DND-41 (cell line): ENCODE measurements at regions not wholly inside any gene's neighbourhood (a gene's known extent, or its start where the extent isn't known, plus 50 kb on each side); places are given as distances from the start of the nearest gene placed in this dataset.

ENCODE experiments used
- ATAC-seq: fragments of 200-7000 bp; cut with Tn5 transposase; 3 replicates; pipeline ENCODE4 v1.9.1; 2021; ENCODE audit warnings: low read depth; ENCODE audit not compliant: insufficient read depth
- DNase-seq: peaks from one replicate; pipeline ENCODE4 v3.0.0-alpha.2; 2020
- H2AFZ ChIP-seq: 2 replicates; pipeline ENCODE4 v1.6.0; 2012; ENCODE audit warnings: low read depth, low read length
- H3K27ac ChIP-seq: 2 replicates; pipeline ENCODE4 v1.5.1; 2012; ENCODE audit warnings: low read length, inconsistent platforms
- H3K27me3 ChIP-seq: fragments of 200-600 bp; sonication (generic); 2 replicates; pipeline ENCODE4 v1.6.0; 2012; ENCODE audit warnings: low read length, mild to moderate bottlenecking, inconsistent platforms; ENCODE audit not compliant: insufficient read depth, poor library complexity
- H3K36me3 ChIP-seq: 2 replicates; pipeline ENCODE4 v1.5.1; 2012; ENCODE audit warnings: low read length, inconsistent platforms; ENCODE audit not compliant: insufficient read depth
- H3K4me1 ChIP-seq: 2 replicates; pipeline ENCODE4 v1.5.1; 2012; ENCODE audit warnings: mild to moderate bottlenecking, low read length; ENCODE audit not compliant: insufficient read depth
- H3K4me2 ChIP-seq: 2 replicates; pipeline ENCODE4 v1.6.0; 2012; ENCODE audit warnings: mild to moderate bottlenecking, moderate library complexity, low read length, inconsistent platforms; ENCODE audit not compliant: insufficient read depth
- H3K4me3 ChIP-seq, 2 experiments: fragments of 200-600 bp in 1 of 2; shearing (Covaris generic) in 1 of 2; 2 replicates each; pipeline ENCODE4 v1.5.1; 2012 to 2016; ENCODE audit warnings: inconsistent platforms in 2 of 2, low read length in 2 of 2, mild to moderate bottlenecking in 2 of 2, low read depth in 1 of 2, moderate library complexity in 1 of 2
- H3K79me2 ChIP-seq: 2 replicates; pipeline ENCODE4 v1.6.0; 2012; ENCODE audit warnings: low read length, inconsistent platforms; ENCODE audit not compliant: insufficient read depth
- H3K9ac ChIP-seq: 2 replicates; pipeline ENCODE4 v1.6.0; 2012; ENCODE audit warnings: low read depth, mild to moderate bottlenecking, inconsistent platforms, low read length, moderate library complexity
- H3K9me3 ChIP-seq: 2 replicates; pipeline ENCODE4 v1.5.1; 2012; ENCODE audit warnings: low read length, moderate library complexity, mild to moderate bottlenecking, inconsistent platforms; ENCODE audit not compliant: insufficient read depth, severe bottlenecking
- H4K20me1 ChIP-seq: 2 replicates; pipeline ENCODE4 v1.6.0; 2012; ENCODE audit warnings: low read length; ENCODE audit not compliant: insufficient read depth
- CTCF ChIP-seq: IDR thresholded peaks from 2 replicates; pipeline ENCODE4 v1.5.1; 2012; ENCODE audit warnings: borderline replicate concordance, low read length, moderate library complexity, mild to moderate bottlenecking; ENCODE audit not compliant: poor library complexity, severe bottlenecking; ENCODE audit errors: extremely low read depth
- EZH2 ChIP-seq: IDR thresholded peaks from 3 replicates; pipeline ENCODE4 v1.6.1; 2012; ENCODE audit warnings: borderline replicate concordance, low read depth, mild to moderate bottlenecking, moderate library complexity, low read length, inconsistent platforms; ENCODE audit not compliant: severe bottlenecking

GRCh38 chr2:180495606-180496005 is 484.8 kb upstream of the UBE2E3 start:
- TF ChIP-seq CTCF = no peak
- Histone ChIP-seq H3K27me3 (no peaks in the 10 kb centered on the region), H3K9ac (no peak overlapping the region), H3K4me3 (no peak overlapping the region), H3K79me2 (no peaks in the 10 kb centered on the region), H3K9me3 (no peaks in the 10 kb centered on the region), H3K4me1 (no peaks in the 10 kb centered on the region), H3K36me3 (no peaks in the 10 kb centered on the region), H3K4me2 (no peak overlapping the region), H3K27ac (no peak overlapping the region), H2AFZ (no peak overlapping the region), H4K20me1 (no peaks in the 10 kb centered on the region)
- DNase-seq = no peak
- no peak for ATAC-seq

- Histone ChIP-seq H3K4me2 (no peak overlapping the region), H3K9ac (no peak overlapping the region), H3K36me3 (no peaks in the 10 kb centered on the region), H3K4me1 (no peaks in the 10 kb centered on the region), H3K9me3 (no peaks in the 10 kb centered on the region), H3K27me3 (no peaks in the 10 kb centered on the region), H3K79me2 (no peaks in the 10 kb centered on the region), H3K4me3 (no peak overlapping the region), H3K27ac (no peak overlapping the region), H2AFZ (no peak overlapping the region), H4K20me1 (no peaks in the 10 kb centered on the region)
- no peak for ATAC-seq
- no peak for DNase-seq
- TF ChIP-seq EZH2 (no peak), CTCF (no peak)
These were observed 486.1 kb upstream of the UBE2E3 start for GRCh38 chr2:180494286-180494685.

GRCh38 chr2:180482696-180483095 is 475.6 kb upstream of the CWC22 start:
- H3K9me3 ChIP-seq = no peaks in the 10 kb centered on the region
- no peaks in the 10 kb centered on the region for H4K20me1 ChIP-seq
- H3K27ac ChIP-seq = no peak overlapping the region
- H3K4me3 ChIP-seq = no peak overlapping the region
- no peaks in the 10 kb centered on the region for H3K4me1 ChIP-seq
- ATAC-seq (no peak), DNase-seq (no peak)
- H3K79me2 ChIP-seq = no peaks in the 10 kb centered on the region
- no peak for TF ChIP-seq CTCF
- TF ChIP-seq EZH2 = no peak
- no peaks in the 10 kb centered on the region for H3K36me3 ChIP-seq
- H3K9ac ChIP-seq = no peak overlapping the region
- no peak overlapping the region for H2AFZ ChIP-seq
- no peak overlapping the region for H3K4me2 ChIP-seq
- H3K27me3 ChIP-seq = no peaks in the 10 kb centered on the region

- Histone ChIP-seq H3K4me1 (no peaks in the 10 kb centered on the region), H3K9ac (no peak overlapping the region), H3K79me2 (no peaks in the 10 kb centered on the region), H3K9me3 (no peaks in the 10 kb centered on the region), H3K4me2 (no peak overlapping the region), H2AFZ (no peak overlapping the region), H3K27ac (no peak overlapping the region), H3K4me3 (no peak overlapping the region), H4K20me1 (no peaks in the 10 kb centered on the region), H3K27me3 (no peaks in the 10 kb centered on the region), H3K36me3 (no peaks in the 10 kb centered on the region)
- no peak for DNase-seq
- no peak for ATAC-seq
- TF ChIP-seq EZH2 = no peak
- TF ChIP-seq CTCF = no peak
These were observed 474.9 kb upstream of the CWC22 start for GRCh38 chr2:180481998-180482397.
